H9 (cell line): ENCODE measurements at regions not wholly inside any gene's neighbourhood (a gene's known extent, or its start where the extent isn't known, plus 50 kb on each side); places are given as distances from the start of the nearest gene placed in this dataset.

ENCODE experiments used
- DNase-seq: peaks from one replicate; pipeline ENCODE4 v3.0.0-alpha.2; 2017
- H2AFZ ChIP-seq: one replicate; pipeline ENCODE4 v1.6.1; 2013; ENCODE audit warnings: mild to moderate bottlenecking, low read length, control low read depth, moderate library complexity
- H2AK5ac ChIP-seq: 2 replicates; pipeline ENCODE4 v1.6.1; 2013; ENCODE audit warnings: low read length, control low read depth, mixed read lengths; ENCODE audit not compliant: insufficient read length
- H2BK120ac ChIP-seq: one replicate; pipeline ENCODE4 v1.6.1; 2013; ENCODE audit warnings: low read depth, mild to moderate bottlenecking, low read length, control low read depth, inconsistent platforms; ENCODE audit not compliant: poor library complexity, severe bottlenecking
- H2BK12ac ChIP-seq: 2 replicates; pipeline ENCODE4 v1.6.1; 2013; ENCODE audit warnings: low read length, control low read depth, mixed read lengths, low read depth; ENCODE audit not compliant: insufficient read length
- H2BK15ac ChIP-seq: 2 replicates; pipeline ENCODE4 v1.6.1; 2013; ENCODE audit warnings: low read depth, low read length, control low read depth
- H2BK20ac ChIP-seq: one replicate; pipeline ENCODE4 v1.6.1; 2013; ENCODE audit warnings: low read depth, mild to moderate bottlenecking, low read length, control low read depth, inconsistent platforms; ENCODE audit not compliant: poor library complexity, severe bottlenecking
- H2BK5ac ChIP-seq: 2 replicates; pipeline ENCODE4 v1.6.1; 2013; ENCODE audit warnings: low read length, control low read depth, mixed read lengths; ENCODE audit not compliant: insufficient read length
- H3K14ac ChIP-seq: 2 replicates; pipeline ENCODE4 v1.6.1; 2013; ENCODE audit warnings: low read length, control low read depth; ENCODE audit not compliant: insufficient read depth
- H3K18ac ChIP-seq: 2 replicates; pipeline ENCODE4 v1.6.1; 2013; ENCODE audit warnings: low read depth, mild to moderate bottlenecking, mixed read lengths, low read length, control low read depth; ENCODE audit not compliant: insufficient read length
- H3K23ac ChIP-seq: 2 replicates; pipeline ENCODE4 v1.6.1; 2013; ENCODE audit warnings: low read length, control low read depth, mixed read lengths, low read depth; ENCODE audit not compliant: insufficient read length
- H3K23me2 ChIP-seq: 2 replicates; pipeline ENCODE4 v1.6.1; 2013; ENCODE audit warnings: low read depth, mild to moderate bottlenecking, mixed read lengths, low read length, control low read depth; ENCODE audit not compliant: insufficient read length, poor library complexity, severe bottlenecking
- H3K27ac ChIP-seq: 2 replicates; pipeline ENCODE4 v1.5.1; 2013; ENCODE audit warnings: low read length, control low read depth, mixed read lengths, low read depth; ENCODE audit not compliant: insufficient read length
- H3K27me3 ChIP-seq: 2 replicates; pipeline ENCODE4 v1.6.1; 2013; ENCODE audit warnings: low read length, control low read depth, inconsistent platforms; ENCODE audit not compliant: insufficient read depth
- H3K4ac ChIP-seq: 2 replicates; pipeline ENCODE4 v1.6.1; 2013; ENCODE audit warnings: low read depth, mild to moderate bottlenecking, control low read depth, inconsistent platforms, low read length, moderate library complexity
- H3K4me1 ChIP-seq: 2 replicates; pipeline ENCODE4 v1.6.1; 2013; ENCODE audit warnings: low read length, control low read depth, inconsistent platforms; ENCODE audit not compliant: insufficient read depth
- H3K4me2 ChIP-seq: 2 replicates; pipeline ENCODE4 v1.6.1; 2013; ENCODE audit warnings: low read length, control low read depth, mixed read lengths; ENCODE audit not compliant: insufficient read length, insufficient read depth
- H3K56ac ChIP-seq: 2 replicates; pipeline ENCODE4 v1.6.1; 2013; ENCODE audit warnings: low read depth, mild to moderate bottlenecking, mixed read lengths, low read length, control low read depth; ENCODE audit not compliant: insufficient read length
- H3K79me1 ChIP-seq: 2 replicates; pipeline ENCODE4 v1.6.1; 2013; ENCODE audit warnings: low read depth, mild to moderate bottlenecking, moderate library complexity, low read length, control low read depth, inconsistent platforms; ENCODE audit not compliant: insufficient read depth, poor library complexity, severe bottlenecking
- H3K79me2 ChIP-seq: 2 replicates; pipeline ENCODE4 v1.6.1; 2013; ENCODE audit warnings: low read length, control low read depth, inconsistent platforms; ENCODE audit not compliant: insufficient read depth
- H3K9ac ChIP-seq: 2 replicates; pipeline ENCODE4 v1.6.1; 2013; ENCODE audit warnings: low read length, control low read depth, mixed read lengths; ENCODE audit not compliant: insufficient read length; ENCODE audit errors: extremely low read depth
- H3K9me3 ChIP-seq: one replicate; pipeline ENCODE4 v1.6.1; 2013; ENCODE audit warnings: low read depth, low read length, inconsistent platforms; ENCODE audit not compliant: control insufficient read depth
- H3T11ph ChIP-seq: one replicate; pipeline ENCODE4 v1.6.1; 2013; ENCODE audit warnings: mild to moderate bottlenecking, low read length, control low read depth, inconsistent platforms
- H4K20me1 ChIP-seq: one replicate; pipeline ENCODE4 v1.6.1; 2013; ENCODE audit not compliant: control insufficient read depth, insufficient read length, insufficient read depth
- H4K5ac ChIP-seq: 2 replicates; pipeline ENCODE4 v1.6.1; 2013; ENCODE audit warnings: low read depth, mild to moderate bottlenecking, mixed read lengths, low read length, control low read depth; ENCODE audit not compliant: insufficient read length
- H4K8ac ChIP-seq: replicated peaks from 2 replicates; pipeline ENCODE4 v1.6.1; 2013; ENCODE audit warnings: low read length, control low read depth, mixed read lengths, low read depth; ENCODE audit not compliant: insufficient read length
- H4K91ac ChIP-seq: 2 replicates; pipeline ENCODE4 v1.6.1; 2013; ENCODE audit warnings: low read depth, mild to moderate bottlenecking, moderate library complexity, mixed read lengths, low read length, control low read depth; ENCODE audit not compliant: insufficient read length
- H3K27ac Mint-ChIP-seq, 3 experiments: 2 replicates in 2 of 3; 3 replicates in 1 of 3; pipeline ENCODE4 v1.8.0; 2020 to 2021; ENCODE audit warnings: mixed read lengths in 3 of 3, mild to moderate bottlenecking in 1 of 3, moderate library complexity in 1 of 3
- H3K27me3 Mint-ChIP-seq: 2 replicates; pipeline ENCODE4 v1.8.0; 2021; ENCODE audit warnings: low read depth, mild to moderate bottlenecking, moderate library complexity, mixed read lengths
- H3K36me3 Mint-ChIP-seq, 3 experiments: 2 replicates in 2 of 3; 3 replicates in 1 of 3; pipeline ENCODE4 v1.8.0; 2020 to 2021; ENCODE audit warnings: low read depth in 3 of 3, mixed read lengths in 3 of 3; ENCODE audit not compliant: insufficient read depth in 1 of 3
- H3K4me1 Mint-ChIP-seq, 2 experiments: 2 replicates each; pipeline ENCODE4 v1.8.0; 2020; ENCODE audit warnings: mixed read lengths in 2 of 2
- H3K4me3 Mint-ChIP-seq, 2 experiments: 2 replicates in 1 of 2; 3 replicates in 1 of 2; pipeline ENCODE4 v1.8.0; 2020 to 2021; ENCODE audit warnings: mild to moderate bottlenecking in 2 of 2, mixed read lengths in 2 of 2, moderate library complexity in 1 of 2
- H3K9me3 Mint-ChIP-seq, 2 experiments: 2 replicates in 1 of 2; 3 replicates in 1 of 2; pipeline ENCODE4 v1.8.0; 2020; ENCODE audit warnings: mild to moderate bottlenecking in 2 of 2, mixed read lengths in 2 of 2, moderate library complexity in 1 of 2
- WGBS: extraction: QIAGEN DNeasy Blood & Tissue Kit; methylation state at CpG from one replicate; pipeline ENCODE4 v1.1.7; 2013; ENCODE audit warnings: missing lambda C conversion rate, low lambda C conversion rate, mixed read lengths; ENCODE audit not compliant: insufficient read length; ENCODE audit errors: extremely low coverage; 5-methylcytosine and 5-hydroxymethylcytosine counted together
- TF ChIP-seq, protein P1 (sequence below): fragments of 200-600 bp; sonication (generic); conservative IDR thresholded peaks from 3 replicates; pipeline ENCODE4 v1.8.0; 2021; ENCODE audit warnings: antibody characterized with exemption, mild to moderate bottlenecking

DNA sequence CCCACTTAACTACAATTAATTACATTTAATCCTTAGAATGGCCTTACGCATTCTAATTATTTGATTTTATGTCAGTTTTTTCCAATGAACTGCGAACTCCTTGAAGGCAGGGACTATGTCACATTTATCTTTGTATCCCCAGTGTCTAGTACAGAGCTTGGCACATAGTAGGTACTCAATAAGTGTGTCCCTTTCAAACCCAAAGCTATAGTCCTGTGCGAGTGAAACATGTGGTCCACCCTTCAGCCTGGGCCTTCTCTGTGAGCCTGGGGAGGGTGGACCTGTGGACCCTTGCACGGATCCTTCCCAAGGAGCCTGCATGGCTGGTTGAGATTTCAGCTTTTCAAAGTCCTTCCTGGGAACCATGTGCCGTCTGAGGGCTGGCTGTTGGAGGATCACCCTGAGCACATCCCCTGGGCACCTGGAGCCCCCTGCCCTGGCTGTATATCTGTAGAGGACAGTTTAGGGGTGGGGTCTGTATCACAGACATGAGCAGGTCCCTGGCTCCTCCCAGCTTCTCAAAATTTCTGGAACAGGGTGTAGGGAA, 103.1 kb downstream of the IER5 start:
- Histone ChIP-seq H3K23ac (no peak overlapping the region), H3K27me3 (no peaks in the 10 kb centered on the region), H3K79me1 (no peaks in the 10 kb centered on the region), H2BK120ac (no peak overlapping the region), H3K9me3 (no peaks in the 10 kb centered on the region), H3T11ph (no peak overlapping the region), H2AK5ac (no peak overlapping the region), H3K14ac (no peak overlapping the region), H3K23me2 (no peaks in the 10 kb centered on the region), H3K18ac (no peak overlapping the region), H3K56ac (no peak overlapping the region), H4K8ac (no peak overlapping the region), H2BK12ac (no peak overlapping the region), H3K4ac (no peak overlapping the region), H4K91ac (no peak overlapping the region), H3K27ac (no peak overlapping the region), H2BK15ac (no peak overlapping the region), H2BK20ac (no peak overlapping the region), H3K4me2 (no peak overlapping the region), H2AFZ (no peak overlapping the region), H3K79me2 (no peaks in the 10 kb centered on the region), H3K4me1 (no peaks in the 10 kb centered on the region), H2BK5ac (no peak overlapping the region), H3K9ac (no peak overlapping the region), H4K5ac (no peak overlapping the region), H4K20me1 (no peaks in the 10 kb centered on the region)
- Mint-ChIP-seq H3K9me3 (peaks cover 6 to 12% of the 10 kb centered on the region in 2 experiments), H3K27me3 (peaks cover 39% of the 10 kb centered on the region), H3K27ac (no peak overlapping the region), H3K4me3 (no peak overlapping the region), H3K4me1 (peaks cover 11 to 12% of the 10 kb centered on the region in 2 experiments; a peak in 3 of 4 replicates), H3K36me3 (peaks cover 0 to 7% (median 2%) of the 10 kb centered on the region in 3 experiments; a peak in 2 of 7 replicates)
- TF ChIP-seq, protein P1, sequence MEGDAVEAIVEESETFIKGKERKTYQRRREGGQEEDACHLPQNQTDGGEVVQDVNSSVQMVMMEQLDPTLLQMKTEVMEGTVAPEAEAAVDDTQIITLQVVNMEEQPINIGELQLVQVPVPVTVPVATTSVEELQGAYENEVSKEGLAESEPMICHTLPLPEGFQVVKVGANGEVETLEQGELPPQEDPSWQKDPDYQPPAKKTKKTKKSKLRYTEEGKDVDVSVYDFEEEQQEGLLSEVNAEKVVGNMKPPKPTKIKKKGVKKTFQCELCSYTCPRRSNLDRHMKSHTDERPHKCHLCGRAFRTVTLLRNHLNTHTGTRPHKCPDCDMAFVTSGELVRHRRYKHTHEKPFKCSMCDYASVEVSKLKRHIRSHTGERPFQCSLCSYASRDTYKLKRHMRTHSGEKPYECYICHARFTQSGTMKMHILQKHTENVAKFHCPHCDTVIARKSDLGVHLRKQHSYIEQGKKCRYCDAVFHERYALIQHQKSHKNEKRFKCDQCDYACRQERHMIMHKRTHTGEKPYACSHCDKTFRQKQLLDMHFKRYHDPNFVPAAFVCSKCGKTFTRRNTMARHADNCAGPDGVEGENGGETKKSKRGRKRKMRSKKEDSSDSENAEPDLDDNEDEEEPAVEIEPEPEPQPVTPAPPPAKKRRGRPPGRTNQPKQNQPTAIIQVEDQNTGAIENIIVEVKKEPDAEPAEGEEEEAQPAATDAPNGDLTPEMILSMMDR, result no peak
- no CpG with 5 or more reads among the region's 5 CpGs for WGBS
- no peak for DNase-seq
